ENCODE measurements at regions not wholly inside any gene's neighbourhood (a gene's known extent, or its start where the extent isn't known, plus 50 kb on each side); places are given as distances from the start of the nearest gene placed in this dataset.

GRCh38 chr16:11494433-11494832, 92.3 kb downstream of the LITAF start:
- TF ChIP-seq CTCF (IDR thresholded peaks at IDR 0.05; ENCODE audit: insufficient read depth, low read depth, low read length) (no peak), EZH2 (IDR thresholded peaks at IDR 0.05; ENCODE audit: insufficient read depth, low read length) (no peak)

Measured in astrocyte (in vitro differentiated cells and primary cell).